Neuronal stem cell (in vitro differentiated cells): ENCODE measurements at regions not wholly inside any gene's neighbourhood (a gene's known extent, or its start where the extent isn't known, plus 50 kb on each side); places are given as distances from the start of the nearest gene placed in this dataset.

Experiments
- DNase-seq: peaks from one replicate; pipeline ENCODE4 v3.0.0-alpha.2; 2013; ENCODE audit warnings: low spot score
- H2AFZ ChIP-seq: one replicate; pipeline ENCODE4 v1.6.1; 2013; ENCODE audit warnings: mild to moderate bottlenecking, low read length, inconsistent platforms
- H2AK5ac ChIP-seq: 2 replicates; pipeline ENCODE4 v1.6.1; 2013; ENCODE audit warnings: low read depth, mild to moderate bottlenecking, inconsistent platforms, low read length, moderate library complexity, mixed read lengths
- H2BK120ac ChIP-seq: 2 replicates; pipeline ENCODE4 v1.6.1; 2013; ENCODE audit warnings: low read depth, mild to moderate bottlenecking, inconsistent platforms, low read length, moderate library complexity, mixed read lengths
- H2BK12ac ChIP-seq: one replicate; pipeline ENCODE4 v1.6.1; 2013; ENCODE audit warnings: low read length, inconsistent platforms
- H2BK15ac ChIP-seq: 2 replicates; pipeline ENCODE4 v1.6.1; 2013; ENCODE audit warnings: mild to moderate bottlenecking, low read length, inconsistent platforms, mixed read lengths
- H2BK5ac ChIP-seq: one replicate; pipeline ENCODE4 v1.6.1; 2013; ENCODE audit warnings: inconsistent platforms, mild to moderate bottlenecking, low read length, moderate library complexity
- H3K14ac ChIP-seq: one replicate; pipeline ENCODE4 v1.6.1; 2013; ENCODE audit warnings: low read length, inconsistent platforms
- H3K18ac ChIP-seq: 2 replicates; pipeline ENCODE4 v1.6.1; 2013; ENCODE audit warnings: low read length, inconsistent platforms
- H3K23ac ChIP-seq: 2 replicates; pipeline ENCODE4 v1.6.1; 2013; ENCODE audit warnings: low read depth, mild to moderate bottlenecking, mixed read lengths, low read length, inconsistent platforms; ENCODE audit not compliant: poor library complexity
- H3K27ac ChIP-seq: replicated peaks from 3 replicates; pipeline ENCODE4 v1.5.1; 2013; ENCODE audit warnings: low read length, inconsistent platforms
- H3K27me3 ChIP-seq, 3 experiments: 2 replicates each; pipeline ENCODE4 v1.6.1; 2013; ENCODE audit warnings: low read length in 3 of 3, mild to moderate bottlenecking in 2 of 3, inconsistent platforms in 1 of 3, low read depth in 1 of 3, mixed read lengths in 1 of 3, moderate library complexity in 1 of 3; ENCODE audit not compliant: control insufficient read depth in 3 of 3, insufficient read depth in 3 of 3
- H3K36me3 ChIP-seq, 2 donors: replicated peaks in 1 of 2; 2 replicates each; pipeline ENCODE4 v1.6.1; 2013; ENCODE audit warnings: low read length in 2 of 2; ENCODE audit not compliant: control insufficient read depth in 2 of 2, insufficient read depth in 2 of 2
- H3K4ac ChIP-seq: 2 replicates; pipeline ENCODE4 v1.6.1; 2013; ENCODE audit warnings: inconsistent platforms, mild to moderate bottlenecking, low read length, moderate library complexity
- H3K4me1 ChIP-seq, 2 donors: 1 replicate in 1 of 2; 2 replicates in 1 of 2; pipeline ENCODE4 v1.6.1; 2013; ENCODE audit warnings: low read length in 2 of 2, low read depth in 1 of 2; ENCODE audit not compliant: control insufficient read depth in 2 of 2, insufficient read depth in 1 of 2
- H3K4me2 ChIP-seq: one replicate; pipeline ENCODE4 v1.6.1; 2013; ENCODE audit warnings: mild to moderate bottlenecking, low read length, inconsistent platforms; ENCODE audit not compliant: insufficient read depth, poor library complexity, severe bottlenecking
- H3K4me3 ChIP-seq, 2 donors: 2 replicates each; pipeline ENCODE4 v1.5.1; 2013; ENCODE audit warnings: low read length in 2 of 2, mild to moderate bottlenecking in 2 of 2, inconsistent platforms in 1 of 2, moderate library complexity in 1 of 2
- H3K79me1 ChIP-seq: one replicate; pipeline ENCODE4 v1.6.1; 2013; ENCODE audit warnings: low read depth, mild to moderate bottlenecking, inconsistent platforms, low read length, moderate library complexity
- H3K9ac ChIP-seq: one replicate; pipeline ENCODE4 v1.6.1; 2013; ENCODE audit warnings: mild to moderate bottlenecking, low read depth, low read length, inconsistent platforms; ENCODE audit not compliant: poor library complexity
- H3K9me3 ChIP-seq, 2 donors: replicated peaks in 1 of 2; 2 replicates each; pipeline versions ENCODE3 to v1.6.1; 2013; ENCODE audit warnings: low read length in 2 of 2, mild to moderate bottlenecking in 2 of 2, inconsistent platforms in 1 of 2, low read depth in 1 of 2, mixed read lengths in 1 of 2, moderate library complexity in 1 of 2; ENCODE audit not compliant: control insufficient read depth in 2 of 2, insufficient read depth in 1 of 2
- H4K8ac ChIP-seq: one replicate; pipeline ENCODE4 v1.6.1; 2013; ENCODE audit warnings: low read depth, mild to moderate bottlenecking, inconsistent platforms, low read length, moderate library complexity
- H4K91ac ChIP-seq: one replicate; pipeline ENCODE4 v1.6.1; 2013; ENCODE audit warnings: low read length, low read depth, mild to moderate bottlenecking, inconsistent platforms; ENCODE audit not compliant: poor library complexity
- WGBS, 2 donors: extraction: QIAGEN DNeasy Blood & Tissue Kit; methylation state at CpG; one replicate each; pipeline ENCODE4 v1.1.7; 2013; ENCODE audit warnings: missing lambda C conversion rate in 2 of 2, mixed read lengths in 1 of 2; ENCODE audit not compliant: insufficient read length in 2 of 2, insufficient replicate concordance in 1 of 2; ENCODE audit errors: extremely low coverage in 2 of 2; 5-methylcytosine and 5-hydroxymethylcytosine counted together

GRCh38 chr14:83924259-83924658, 1605.7 kb upstream of the FLRT2 start:
- Histone ChIP-seq H3K18ac (no peak overlapping the region), H3K4ac (no peak overlapping the region), H3K27me3 (no peaks in the 10 kb centered on the region), H2BK15ac (no peak overlapping the region), H3K27ac (no peak overlapping the region), H2BK12ac (no peak overlapping the region), H2AFZ (no peak overlapping the region), H2BK120ac (no peak overlapping the region), H3K14ac (no peak overlapping the region), H3K9me3 (no peaks in the 10 kb centered on the region), H3K36me3 (peaks cover 0 to 2% of the 10 kb centered on the region in 2 donors), H4K91ac (no peak overlapping the region), H4K8ac (no peak overlapping the region), H3K79me1 (no peaks in the 10 kb centered on the region), H3K9ac (no peak overlapping the region), H3K4me2 (no peak overlapping the region), H2AK5ac (no peak overlapping the region), H2BK5ac (no peak overlapping the region), H3K23ac (no peak overlapping the region), H3K4me1 (no peaks in the 10 kb centered on the region), H3K4me3 (no peak overlapping the region)
- WGBS, 2 donors, result no CpG with 5 or more reads among the region's 3 CpGs
- DNase-seq, result no peak

- H4K8ac ChIP-seq, result no peak overlapping the region
- peaks cover 0 to 6% of the 10 kb centered on the region in 2 donors for H3K9me3 ChIP-seq
- WGBS, 2 donors, result no CpG with 5 or more reads among the region's 2 CpGs
- no peak overlapping the region for H3K18ac ChIP-seq
- no peak for DNase-seq
- no peak overlapping the region for H3K14ac ChIP-seq
- H2AK5ac ChIP-seq, result no peak overlapping the region
- no peaks in the 10 kb centered on the region for H3K79me1 ChIP-seq
- no peak overlapping the region for H3K23ac ChIP-seq
- H3K27me3 ChIP-seq, result no peaks in the 10 kb centered on the region
- H2BK5ac ChIP-seq, result no peak overlapping the region
- no peak overlapping the region for H2BK12ac ChIP-seq
- no peak overlapping the region for H2AFZ ChIP-seq
- H3K4me2 ChIP-seq, result no peak overlapping the region
- H3K27ac ChIP-seq, result no peak overlapping the region
- no peak overlapping the region for H4K91ac ChIP-seq
- no peak overlapping the region for H3K4me3 ChIP-seq
- no peak overlapping the region for H2BK120ac ChIP-seq
- no peak overlapping the region for H3K4ac ChIP-seq
- no peak overlapping the region for H2BK15ac ChIP-seq
- H3K9ac ChIP-seq, result no peak overlapping the region
- no peaks in the 10 kb centered on the region for H3K4me1 ChIP-seq
- no peaks in the 10 kb centered on the region for H3K36me3 ChIP-seq
These were observed 1589.7 kb upstream of the FLRT2 start for GRCh38 chr14:83940253-83940652.

DNA sequence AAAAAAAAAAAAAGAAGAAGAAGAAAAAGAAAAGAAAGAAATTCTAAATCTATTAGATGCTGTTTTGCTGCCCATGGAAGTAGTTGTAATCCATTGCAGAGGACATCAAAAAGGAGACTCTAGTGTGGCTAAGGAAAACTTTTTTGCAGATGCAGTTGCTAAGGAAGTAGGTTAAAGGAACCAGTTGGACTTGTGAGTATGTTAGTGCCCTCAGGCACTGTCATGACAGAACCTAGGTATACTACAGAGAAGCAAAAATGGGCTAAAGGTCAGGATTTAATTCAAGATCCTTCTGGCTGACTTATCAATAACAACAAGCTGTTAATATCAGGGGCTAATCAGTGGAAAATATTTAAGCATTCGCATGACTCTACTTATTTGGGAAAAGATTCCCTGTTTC, 1571.6 kb upstream of the FLRT2 start:
- Histone ChIP-seq H3K9ac (no peak overlapping the region), H3K14ac (no peak overlapping the region), H3K9me3 (no peaks in the 10 kb centered on the region), H2BK120ac (no peak overlapping the region), H4K91ac (no peak overlapping the region), H3K23ac (no peak overlapping the region), H2BK5ac (no peak overlapping the region), H3K4ac (no peak overlapping the region), H3K27me3 (peaks cover 0 to 2% (median 0%) of the 10 kb centered on the region in 3 experiments), H3K36me3 (no peaks in the 10 kb centered on the region), H4K8ac (no peak overlapping the region), H2BK15ac (no peak overlapping the region), H3K4me2 (no peak overlapping the region), H3K4me1 (peaks cover 0 to 2% of the 10 kb centered on the region in 2 donors), H2BK12ac (no peak overlapping the region), H3K4me3 (no peak overlapping the region), H3K18ac (no peak overlapping the region), H3K27ac (no peak overlapping the region), H3K79me1 (no peaks in the 10 kb centered on the region), H2AFZ (no peak overlapping the region), H2AK5ac (no peak overlapping the region)
- WGBS, 2 donors, result no CpG with 5 or more reads among the region's 1 CpG
- no peak for DNase-seq

GRCh38 chr14:83960832-83961512, 1569.0 kb upstream of the FLRT2 start:
- no peak overlapping the region for H3K9ac ChIP-seq
- no peak overlapping the region for H4K8ac ChIP-seq
- H2AK5ac ChIP-seq, result no peak overlapping the region
- H3K4me2 ChIP-seq, result no peak overlapping the region
- H3K4ac ChIP-seq, result no peak overlapping the region
- no peak overlapping the region for H3K4me3 ChIP-seq
- no peaks in the 10 kb centered on the region for H3K36me3 ChIP-seq
- H2AFZ ChIP-seq, result no peak overlapping the region
- H3K27me3 ChIP-seq, result peaks cover 0 to 2% (median 0%) of the 10 kb centered on the region in 3 experiments
- H3K18ac ChIP-seq, result no peak overlapping the region
- WGBS, 2 donors, result no CpG with 5 or more reads among the region's 2 CpGs
- no peak overlapping the region for H2BK15ac ChIP-seq
- H3K27ac ChIP-seq, result no peak overlapping the region
- no peak for DNase-seq
- H2BK120ac ChIP-seq, result no peak overlapping the region
- no peak overlapping the region for H4K91ac ChIP-seq
- no peak overlapping the region for H3K14ac ChIP-seq
- no peak overlapping the region for H2BK5ac ChIP-seq
- H3K79me1 ChIP-seq, result no peaks in the 10 kb centered on the region
- H2BK12ac ChIP-seq, result no peak overlapping the region
- no peaks in the 10 kb centered on the region for H3K9me3 ChIP-seq
- no peak overlapping the region for H3K23ac ChIP-seq
- peaks cover 0 to 2% of the 10 kb centered on the region in 2 donors for H3K4me1 ChIP-seq
